HG03457 (cell line): ENCODE measurements at regions not wholly inside any gene's neighbourhood (a gene's known extent, or its start where the extent isn't known, plus 50 kb on each side); places are given as distances from the start of the nearest gene placed in this dataset.

ENCODE experiments used
- ATAC-seq: cut with Tn5 transposase; IDR thresholded peaks from one replicate; pipeline ENCODE4 v1.9.1; 2021; ENCODE audit warnings: moderate number of reproducible peaks; ENCODE audit not compliant: unreplicated experiment

GRCh38 chr4:152164561-152164960 is 371.3 kb downstream of the FBXW7 start:
- ATAC-seq, result no peak

DNA sequence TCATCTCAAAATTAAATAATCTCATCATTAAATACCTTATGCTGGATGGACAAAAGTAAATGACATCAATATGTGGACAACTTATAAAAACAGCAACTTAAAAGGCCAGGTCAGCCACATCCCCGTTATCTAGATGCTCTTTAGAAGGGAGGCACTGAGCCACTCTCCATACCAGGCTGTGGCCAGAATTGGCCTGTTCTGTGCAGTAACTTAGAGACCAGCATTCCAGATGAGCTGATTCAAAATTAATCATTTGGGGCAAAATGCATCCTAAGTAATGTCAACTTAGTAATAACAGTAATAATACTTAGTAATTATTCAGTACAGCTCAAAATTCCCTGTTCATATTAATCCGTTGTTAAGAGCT is 373.6 kb downstream of the FBXW7 start:
- no peak for ATAC-seq

GRCh38 chr4:152161676-152162330 is 374.1 kb downstream of the FBXW7 start:
- ATAC-seq, result no peak

DNA sequence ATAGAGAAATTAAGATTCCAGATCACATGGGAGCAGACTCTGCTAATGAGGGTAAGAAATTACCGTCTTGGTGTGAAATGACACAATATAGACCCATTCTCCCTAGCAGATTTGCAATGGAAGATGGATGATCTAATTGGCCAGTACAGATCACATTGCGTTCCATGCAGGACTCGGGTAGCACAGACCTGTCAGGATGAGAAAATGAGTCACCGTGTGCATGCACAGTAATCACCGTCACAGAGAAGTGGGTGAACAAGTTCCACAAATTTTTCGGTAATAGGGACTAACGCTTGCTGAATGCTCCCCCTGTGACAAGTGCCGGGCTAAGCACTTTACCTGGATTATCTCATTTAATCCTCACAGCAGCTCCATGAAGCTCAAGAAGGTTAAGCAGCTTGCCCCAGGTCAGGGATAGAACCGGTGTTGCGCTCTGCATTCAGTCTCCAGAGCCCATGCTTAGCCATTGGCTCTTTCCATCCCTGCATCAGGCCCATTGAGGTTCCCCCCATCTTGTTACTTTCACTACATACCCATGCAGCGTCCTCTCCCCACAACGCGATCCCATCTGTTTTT is 375.6 kb downstream of the FBXW7 start:
- no peak for ATAC-seq

DNA sequence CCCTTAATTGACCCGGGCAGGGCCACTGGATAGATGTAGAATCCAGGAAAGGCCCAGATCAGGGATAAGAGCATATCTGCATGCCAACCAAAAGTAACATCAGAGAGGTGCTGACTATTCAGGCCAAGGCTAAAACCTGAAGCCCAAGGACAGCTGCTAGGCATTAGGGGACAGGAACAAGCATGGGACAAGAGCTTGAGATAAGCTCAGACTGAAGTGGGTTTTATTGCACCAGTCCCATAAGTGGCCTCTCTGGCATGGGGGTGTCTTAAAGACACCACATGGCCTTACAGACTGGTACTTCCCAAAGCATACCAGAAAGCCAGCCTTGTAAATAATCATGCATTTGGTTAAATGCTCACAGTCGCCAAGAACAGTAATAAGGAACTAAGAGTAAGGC is 376.1 kb downstream of the FBXW7 start:
- no peak for ATAC-seq

- ATAC-seq, result no peak
These were observed 377.7 kb downstream of the FBXW7 start for GRCh38 chr4:152158225-152158624.

- no peak for ATAC-seq
These were observed 378.3 kb downstream of the FBXW7 start for GRCh38 chr4:152157629-152158028.

- ATAC-seq, result no peak
These were observed 379.4 kb downstream of the FBXW7 start for GRCh38 chr4:152156442-152156841.

DNA sequence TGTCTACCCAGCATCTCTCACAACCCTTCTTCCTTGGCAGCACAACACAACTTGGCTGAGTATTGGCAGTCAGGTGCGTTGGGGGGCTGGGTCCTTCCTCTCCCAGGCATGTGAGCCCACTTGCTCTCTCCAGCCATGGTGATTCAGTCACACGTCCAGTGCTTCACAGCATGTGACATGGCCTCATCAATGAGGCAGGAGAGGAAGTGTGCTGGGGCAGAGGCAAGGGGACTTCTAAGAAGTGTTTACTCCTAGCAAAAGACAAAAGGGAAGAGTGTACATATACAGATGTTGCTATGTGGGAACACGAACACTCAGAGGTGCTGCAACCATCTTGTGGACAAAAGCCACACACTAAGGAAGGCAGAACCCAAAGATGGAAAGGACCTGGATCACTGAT is 380.8 kb downstream of the FBXW7 start:
- ATAC-seq, result no peak

DNA sequence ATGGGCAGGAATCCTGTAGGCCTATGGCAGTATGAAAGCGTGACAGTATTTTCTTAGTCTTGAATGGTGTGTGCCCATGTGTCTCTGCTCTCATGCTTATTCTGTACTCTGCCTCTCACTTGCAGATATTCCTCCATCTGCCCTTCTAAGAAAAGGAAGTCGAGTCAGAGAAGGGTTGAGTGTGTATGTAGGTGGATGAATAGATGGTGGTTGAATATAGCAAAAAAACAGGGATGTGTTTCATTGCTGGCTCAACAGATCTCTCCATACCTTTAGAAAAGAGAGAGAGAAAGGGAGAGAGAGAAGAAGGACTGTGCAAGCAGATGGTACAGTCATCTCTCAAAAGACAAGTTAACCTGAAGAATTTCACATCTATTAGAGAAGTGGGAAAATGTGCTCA is 381.5 kb downstream of the FBXW7 start:
- ATAC-seq, result no peak

GRCh38 chr4:152153476-152154270 is 382.2 kb downstream of the FBXW7 start:
- ATAC-seq, result no peak

DNA sequence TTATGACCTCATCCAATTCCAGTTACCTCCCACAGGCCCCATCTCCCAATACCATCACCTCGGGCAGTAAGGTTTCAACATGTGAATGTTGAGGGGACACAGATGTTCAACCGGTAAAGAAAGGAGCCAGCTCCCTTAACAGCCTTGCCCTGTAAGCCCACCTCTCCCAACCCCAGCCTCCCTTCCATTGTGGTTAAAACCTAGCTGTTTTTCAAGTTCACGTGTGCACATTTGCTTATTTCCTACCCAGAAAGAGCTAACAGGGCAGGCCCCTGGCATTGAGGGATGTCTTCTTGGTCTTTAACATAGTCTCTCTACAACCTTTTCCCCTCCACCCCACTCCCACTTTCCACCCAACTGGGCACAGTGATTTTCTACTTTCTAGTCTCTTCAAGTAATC is 385.7 kb downstream of the FBXW7 start:
- ATAC-seq, result no peak

DNA sequence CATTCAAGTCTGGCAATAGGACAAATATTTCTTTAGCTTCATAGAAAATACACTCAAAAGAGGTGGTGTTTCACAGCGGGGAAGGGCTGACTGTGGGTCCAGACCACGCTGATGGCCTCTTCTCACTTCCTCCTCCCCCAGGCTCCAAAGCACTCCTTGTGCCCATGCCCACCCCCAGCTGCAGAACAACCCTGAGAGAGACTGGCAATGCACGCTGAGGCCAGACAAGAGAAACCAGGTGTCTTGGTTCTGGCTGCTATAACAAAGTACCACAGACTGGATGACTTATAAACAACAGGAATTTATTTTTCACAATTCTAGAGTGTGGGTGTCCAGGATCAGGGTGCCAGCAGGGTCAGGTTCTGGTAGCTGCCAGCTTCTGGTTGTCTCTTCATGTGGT is 386.1 kb downstream of the FBXW7 start:
- ATAC-seq, result no peak

- ATAC-seq, result no peak
These were observed 387.2 kb upstream of the GATB start for GRCh38 chr4:152148057-152148456.

- no peak for ATAC-seq
These were observed 385.4 kb upstream of the GATB start for GRCh38 chr4:152146244-152146643.

GRCh38 chr4:152143806-152144205 is 383.0 kb upstream of the GATB start:
- ATAC-seq, result no peak

DNA sequence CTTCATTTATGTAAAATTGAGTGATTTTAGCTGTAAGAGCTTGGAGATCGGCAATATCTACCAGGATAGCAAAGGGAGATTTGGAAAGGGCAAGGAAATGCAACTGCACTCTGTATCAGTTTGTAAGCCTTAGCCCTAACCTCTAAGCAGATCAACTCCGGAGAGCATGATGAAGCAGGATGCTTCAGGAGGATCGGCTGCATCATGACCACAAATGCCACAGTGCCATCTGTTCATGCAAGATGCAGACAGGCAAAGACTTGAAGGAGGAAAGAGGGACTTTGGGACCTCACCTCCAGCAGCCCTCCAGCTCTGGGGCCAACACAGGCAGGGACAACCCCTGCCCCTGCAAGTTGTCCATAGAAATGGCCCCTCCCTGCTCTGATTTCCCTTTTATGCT is 377.6 kb upstream of the GATB start:
- no peak for ATAC-seq

DNA sequence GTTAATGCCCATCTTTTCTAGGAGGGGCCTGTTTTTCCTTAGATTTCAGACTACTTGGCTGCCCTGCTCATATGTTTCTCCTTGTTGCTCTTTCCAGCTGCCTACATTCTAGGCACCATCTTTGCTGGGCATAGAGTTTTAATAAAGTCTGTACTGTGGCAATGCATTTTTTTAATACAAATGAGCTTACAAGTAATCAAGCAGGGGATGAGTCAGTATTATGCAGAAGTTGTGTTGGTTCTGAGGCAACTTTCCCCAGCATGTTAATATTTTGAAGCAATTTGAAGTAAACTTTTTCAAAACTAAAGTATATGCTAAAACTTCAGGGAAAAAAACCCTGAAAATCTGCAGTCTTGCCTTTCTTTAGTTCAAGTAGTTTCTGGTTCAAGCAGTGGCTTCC is 372.0 kb upstream of the GATB start:
- ATAC-seq, result no peak

- no peak for ATAC-seq
These were observed 367.5 kb upstream of the GATB start for GRCh38 chr4:152128356-152128755.

- no peak for ATAC-seq
These were observed 365.4 kb upstream of the GATB start for GRCh38 chr4:152126238-152126637.

DNA sequence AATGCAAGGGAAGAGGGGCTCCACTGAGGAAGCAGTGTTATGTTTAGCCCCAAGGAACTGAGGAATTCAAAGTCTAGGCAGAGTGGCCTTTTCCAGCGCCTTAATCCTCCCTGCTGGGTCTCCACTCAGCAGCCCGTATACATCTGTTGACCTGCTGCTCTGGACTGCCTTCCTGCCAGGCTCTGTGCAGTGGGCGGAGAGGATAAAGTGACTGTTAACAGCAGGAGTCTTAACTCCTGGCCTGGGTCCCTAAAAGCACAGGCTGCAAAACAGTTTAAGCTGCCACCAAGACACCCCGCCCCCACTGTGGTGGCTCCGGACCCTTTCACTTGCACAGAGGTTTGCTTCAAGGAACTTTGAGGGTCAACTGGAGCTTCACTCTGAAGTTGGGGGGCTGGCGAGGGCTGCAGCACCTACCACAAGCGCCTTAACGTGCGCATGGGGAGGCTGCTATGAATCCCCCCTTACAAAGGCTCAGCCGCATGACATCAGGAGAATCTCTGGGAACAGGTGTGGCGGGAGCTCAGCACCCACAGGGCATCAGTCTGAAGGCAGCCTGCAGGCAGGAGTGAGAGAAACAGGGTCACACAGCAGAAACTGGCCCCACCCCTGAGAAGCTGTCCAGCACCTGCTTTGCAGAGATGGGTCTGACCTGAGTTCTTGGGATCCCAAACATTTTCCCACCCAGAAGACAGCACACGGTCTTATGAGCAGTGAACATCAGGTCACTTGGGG is 358.2 kb upstream of the GATB start:
- no peak for ATAC-seq
